ENCODE measurements at regions not wholly inside any gene's neighbourhood (a gene's known extent, or its start where the extent isn't known, plus 50 kb on each side); places are given as distances from the start of the nearest gene placed in this dataset.

GRCh38 chr18:61619783-61620182 lies 273.0 kb downstream of the RNF152 start:
- DNase-seq (ENCODE audit: low read depth, low spot score), result no peak
- Histone ChIP-seq H3K9ac (ENCODE audit: control insufficient read depth, insufficient read depth, low read length) (no peak overlapping the region), H4K20me1 (ENCODE audit: control insufficient read depth, insufficient read depth) (no peaks in the 10 kb centered on the region), H3K79me2 (ENCODE audit: control insufficient read depth, insufficient read depth, low read length) (no peaks in the 10 kb centered on the region), H2AFZ (ENCODE audit: control insufficient read depth, low read depth, low read length) (no peak overlapping the region), H3K27ac (ENCODE audit: control insufficient read depth, insufficient read depth) (no peak overlapping the region), H3K36me3 (ENCODE audit: control insufficient read depth in 2 of 2, insufficient read depth in 2 of 2, low read length in 1 of 2) (no peaks in the 10 kb centered on the region), H3K9me3 (replicated peaks; ENCODE audit: control insufficient read depth, insufficient read depth, low read length) (no peaks in the 10 kb centered on the region; the same call in 2 of the 3 replicates), H3K4me1 (ENCODE audit: control insufficient read depth, insufficient read depth, low read length) (no peaks in the 10 kb centered on the region), H3K4me3 (no peak overlapping the region), H3K4me2 (ENCODE audit: control insufficient read depth, insufficient read depth) (no peak overlapping the region), H3K27me3 (replicated peaks in 1 of 2; ENCODE audit: control insufficient read depth in 2 of 2, insufficient read depth in 2 of 2, low read length in 1 of 2) (no peaks in the 10 kb centered on the region; a peak in 1 of 4 replicates)
- intact Hi-C loops (cut with micrococcal nuclease; ENCODE audit: unreplicated experiment) (no loop called here), in situ Hi-C loops (cut with MboI) (no loop called here)
- POLR2A ChIA-PET, result no interaction called here
- CTCF ChIA-PET, result no interaction called here
- SMC1A ChIA-PET (ENCODE audit: uncharacterized antibody, unreplicated experiment), result no interaction called here
- 6% methylated on average over 1 of the region's 1 CpG for WGBS (ENCODE audit: insufficient coverage, insufficient replicate concordance, low lambda C conversion rate, missing lambda C conversion rate)
- RAD21 ChIA-PET (ENCODE audit: unreplicated experiment), result no interaction called here
- no peak for ATAC-seq
- no TSS peak for BruUV-seq (replicated peaks)
- TF ChIP-seq MTA2 (IDR thresholded peaks at IDR 0.05; ENCODE audit: low read depth) (no peak), FOXM1 (IDR thresholded peaks at IDR 0.05; ENCODE audit: low read depth, low read length) (no peak), RUNX3 (IDR thresholded peaks at IDR 0.05; ENCODE audit: low read length) (no peak), BHLHE40 (IDR thresholded peaks at IDR 0.05; ENCODE audit: borderline replicate concordance in 1 of 2, low read depth in 2 of 2, low read length in 1 of 2) (no peak), MEF2B (IDR thresholded peaks at IDR 0.05; ENCODE audit: partially characterized antibody, poor library complexity, severe bottlenecking) (no peak), GATAD2B (conservative IDR thresholded peaks at IDR 0.05; ENCODE audit: low read depth) (no peak), NRF1 (conservative IDR thresholded peaks at IDR 0.05; ENCODE audit: low read depth, low read length) (no peak)
- no peak for FAIRE-seq

DNA sequence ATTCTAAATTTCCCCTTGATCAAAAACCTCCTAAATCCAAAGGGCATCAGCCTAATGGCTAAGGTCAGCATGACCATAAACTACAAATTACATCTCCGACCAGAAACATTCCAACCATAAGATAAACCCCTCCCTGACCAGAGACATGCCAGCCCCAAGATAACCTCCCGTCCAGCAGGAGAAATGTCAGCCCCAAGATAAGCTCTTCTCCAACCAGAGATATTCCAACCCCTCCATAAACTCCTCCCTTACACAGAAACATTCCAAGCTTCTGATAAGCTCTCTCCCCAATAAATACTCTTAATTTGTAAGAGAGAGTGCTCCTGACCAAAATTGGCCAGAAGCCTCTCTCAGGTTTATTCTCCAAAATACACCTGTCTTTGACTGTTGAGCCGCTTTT lies 274.0 kb downstream of the RNF152 start:
- CTCF ChIA-PET, result no interaction called here
- H3K36me3 ChIP-seq (ENCODE audit: control insufficient read depth in 2 of 2, insufficient read depth in 2 of 2, low read length in 1 of 2), result no peaks in the 10 kb centered on the region
- H3K9ac ChIP-seq (ENCODE audit: control insufficient read depth, insufficient read depth, low read length), result no peak overlapping the region
- no peaks in the 10 kb centered on the region for H4K20me1 ChIP-seq (ENCODE audit: control insufficient read depth, insufficient read depth)
- SMC1A ChIA-PET (ENCODE audit: uncharacterized antibody, unreplicated experiment), result no interaction called here
- no TSS peak for BruUV-seq (replicated peaks)
- ATAC-seq (no peak), FAIRE-seq (no peak), DNase-seq (ENCODE audit: low read depth, low spot score) (no peak)
- H3K4me2 ChIP-seq (ENCODE audit: control insufficient read depth, insufficient read depth), result no peak overlapping the region
- H3K4me3 ChIP-seq, result no peak overlapping the region
- no peaks in the 10 kb centered on the region for H3K79me2 ChIP-seq (ENCODE audit: control insufficient read depth, insufficient read depth, low read length)
- 10% methylated on average over 3 of the region's 3 CpGs for WGBS (ENCODE audit: insufficient coverage, insufficient replicate concordance, low lambda C conversion rate, missing lambda C conversion rate)
- no peak overlapping the region for H3K27ac ChIP-seq (ENCODE audit: control insufficient read depth, insufficient read depth)
- no peaks in the 10 kb centered on the region for H3K4me1 ChIP-seq (ENCODE audit: control insufficient read depth, insufficient read depth, low read length)
- POLR2A ChIA-PET, result no interaction called here
- RAD21 ChIA-PET (ENCODE audit: unreplicated experiment), result no interaction called here
- no peaks in the 10 kb centered on the region; the same call in 2 of the 3 replicates for H3K9me3 ChIP-seq (replicated peaks; ENCODE audit: control insufficient read depth, insufficient read depth, low read length)
- intact Hi-C loops (cut with micrococcal nuclease; ENCODE audit: unreplicated experiment) (no loop called here), in situ Hi-C loops (cut with MboI) (no loop called here)
- H3K27me3 ChIP-seq (replicated peaks in 1 of 2; ENCODE audit: control insufficient read depth in 2 of 2, insufficient read depth in 2 of 2, low read length in 1 of 2), result no peaks in the 10 kb centered on the region; a peak in 1 of 4 replicates
- H2AFZ ChIP-seq (ENCODE audit: control insufficient read depth, low read depth, low read length), result no peak overlapping the region
- TF ChIP-seq PAX5 (IDR thresholded peaks at IDR 0.05; ENCODE audit: borderline replicate concordance, low read depth, low read length) (no peak), FOXM1 (IDR thresholded peaks at IDR 0.05; ENCODE audit: low read depth, low read length) (no peak), CREM (IDR thresholded peaks at IDR 0.05; ENCODE audit: low read depth) (no peak), HDGF (IDR thresholded peaks at IDR 0.05) (no peak), ZNF274 (IDR thresholded peaks at IDR 0.05; ENCODE audit: insufficient read depth, insufficient read length) (no peak), SP1 (IDR thresholded peaks at IDR 0.05; ENCODE audit: low read depth, low read length) (no peak), RCOR1 (conservative IDR thresholded peaks at IDR 0.05; ENCODE audit: low read depth, low read length) (no peak), NR2F1 (conservative IDR thresholded peaks at IDR 0.05) (no peak), SIX5 (IDR thresholded peaks at IDR 0.05; ENCODE audit: low read depth, low read length, severe bottlenecking) (no peak)
- TF ChIP-seq, protein P1, sequence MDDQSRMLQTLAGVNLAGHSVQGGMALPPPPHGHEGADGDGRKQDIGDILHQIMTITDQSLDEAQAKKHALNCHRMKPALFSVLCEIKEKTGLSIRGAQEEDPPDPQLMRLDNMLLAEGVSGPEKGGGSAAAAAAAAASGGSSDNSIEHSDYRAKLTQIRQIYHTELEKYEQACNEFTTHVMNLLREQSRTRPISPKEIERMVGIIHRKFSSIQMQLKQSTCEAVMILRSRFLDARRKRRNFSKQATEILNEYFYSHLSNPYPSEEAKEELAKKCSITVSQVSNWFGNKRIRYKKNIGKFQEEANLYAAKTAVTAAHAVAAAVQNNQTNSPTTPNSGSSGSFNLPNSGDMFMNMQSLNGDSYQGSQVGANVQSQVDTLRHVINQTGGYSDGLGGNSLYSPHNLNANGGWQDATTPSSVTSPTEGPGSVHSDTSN (IDR thresholded peaks at IDR 0.05; ENCODE audit: insufficient replicate concordance, low read depth, low read length), result no peak
